ENCODE measurements at regions not wholly inside any gene's neighbourhood (a gene's known extent, or its start where the extent isn't known, plus 50 kb on each side); places are given as distances from the start of the nearest gene placed in this dataset.

DNA sequence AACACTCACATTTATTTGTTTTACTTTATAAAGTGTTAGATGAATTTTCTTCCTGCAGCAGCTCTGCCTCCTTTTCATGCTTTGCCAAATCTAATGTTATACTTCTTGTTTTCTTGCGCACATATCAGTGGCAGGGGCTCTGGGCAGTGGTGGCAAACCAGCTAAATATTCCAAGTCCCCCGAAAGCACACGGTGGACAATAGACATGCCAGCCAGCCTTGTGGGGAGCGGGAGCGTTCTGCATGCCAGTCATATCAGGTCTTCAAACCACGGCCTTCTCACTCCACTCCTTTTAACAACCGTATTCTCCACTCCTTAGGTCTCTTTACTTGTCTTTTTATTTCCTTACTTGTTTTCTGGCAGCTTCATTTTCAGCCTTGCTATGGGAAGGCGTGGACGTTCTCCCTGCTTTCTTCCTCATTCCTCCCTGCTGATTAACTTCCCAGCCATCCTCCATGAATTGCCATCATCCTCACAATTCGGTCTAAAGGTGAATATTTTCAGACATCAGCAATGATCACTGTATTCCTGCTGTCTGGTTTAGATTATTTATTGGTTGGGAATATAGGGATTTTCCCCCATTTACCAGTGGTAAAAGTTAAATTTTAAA lies 77.1 kb upstream of the WASF3 start:
- no peak for DNase-seq (ENCODE audit: low spot score)
- in situ Hi-C loops (cut with MboI; ENCODE audit: low pct_unique_long_range_greater_than_20kb, low sequenced_read_pairs, unreplicated experiment): no loop called here

DNA sequence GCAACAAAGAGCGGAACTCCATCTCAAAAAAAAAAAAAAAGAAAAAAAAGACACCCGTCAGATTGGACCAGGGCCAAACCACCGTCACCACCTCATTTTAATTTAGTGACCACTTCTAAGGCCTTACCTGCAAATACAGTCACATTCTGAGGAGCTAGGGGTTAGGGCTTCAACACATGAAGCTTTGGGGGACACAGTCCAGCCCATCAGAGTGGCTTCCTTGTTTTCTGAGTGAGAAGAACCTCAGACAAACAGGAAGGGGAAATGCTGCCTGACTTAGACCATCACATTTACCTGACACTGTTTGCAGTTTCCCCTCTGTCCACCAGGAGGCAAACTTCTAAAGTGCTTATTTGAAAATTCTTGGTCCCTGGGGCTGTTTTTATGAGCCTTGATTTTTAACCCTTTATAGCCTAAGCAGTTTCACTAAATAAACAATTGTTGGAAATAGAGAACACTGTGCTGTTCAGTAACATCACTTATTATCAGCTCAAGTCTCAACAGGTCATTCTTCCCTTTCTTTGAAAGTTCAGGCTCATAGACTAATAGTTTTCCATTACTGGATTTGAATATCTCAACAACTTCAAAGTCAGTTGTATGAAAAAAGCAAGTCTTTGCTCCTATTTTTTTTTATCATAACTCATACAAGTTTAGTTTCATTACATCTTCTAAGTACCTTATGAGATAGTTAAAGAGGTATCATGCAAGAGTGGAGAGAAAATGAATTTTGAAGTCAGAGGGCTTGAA lies 74.9 kb upstream of the WASF3 start:
- peak; percentile 82 for DNase-seq (ENCODE audit: low spot score)
- in situ Hi-C loops (cut with MboI; ENCODE audit: low pct_unique_long_range_greater_than_20kb, low sequenced_read_pairs, unreplicated experiment): no loop called here
- TF ChIP-seq, protein P1, sequence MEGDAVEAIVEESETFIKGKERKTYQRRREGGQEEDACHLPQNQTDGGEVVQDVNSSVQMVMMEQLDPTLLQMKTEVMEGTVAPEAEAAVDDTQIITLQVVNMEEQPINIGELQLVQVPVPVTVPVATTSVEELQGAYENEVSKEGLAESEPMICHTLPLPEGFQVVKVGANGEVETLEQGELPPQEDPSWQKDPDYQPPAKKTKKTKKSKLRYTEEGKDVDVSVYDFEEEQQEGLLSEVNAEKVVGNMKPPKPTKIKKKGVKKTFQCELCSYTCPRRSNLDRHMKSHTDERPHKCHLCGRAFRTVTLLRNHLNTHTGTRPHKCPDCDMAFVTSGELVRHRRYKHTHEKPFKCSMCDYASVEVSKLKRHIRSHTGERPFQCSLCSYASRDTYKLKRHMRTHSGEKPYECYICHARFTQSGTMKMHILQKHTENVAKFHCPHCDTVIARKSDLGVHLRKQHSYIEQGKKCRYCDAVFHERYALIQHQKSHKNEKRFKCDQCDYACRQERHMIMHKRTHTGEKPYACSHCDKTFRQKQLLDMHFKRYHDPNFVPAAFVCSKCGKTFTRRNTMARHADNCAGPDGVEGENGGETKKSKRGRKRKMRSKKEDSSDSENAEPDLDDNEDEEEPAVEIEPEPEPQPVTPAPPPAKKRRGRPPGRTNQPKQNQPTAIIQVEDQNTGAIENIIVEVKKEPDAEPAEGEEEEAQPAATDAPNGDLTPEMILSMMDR (IDR thresholded peaks at IDR 0.05; ENCODE audit: extremely low read depth, insufficient read depth, missing control alignments): peak; percentile 76

More for the DNA sequence above, 77.1 kb upstream of the WASF3 start:
- TF ChIP-seq, protein P1 (IDR thresholded peaks at IDR 0.05; ENCODE audit: extremely low read depth, insufficient read depth, missing control alignments): no peak

DNA sequence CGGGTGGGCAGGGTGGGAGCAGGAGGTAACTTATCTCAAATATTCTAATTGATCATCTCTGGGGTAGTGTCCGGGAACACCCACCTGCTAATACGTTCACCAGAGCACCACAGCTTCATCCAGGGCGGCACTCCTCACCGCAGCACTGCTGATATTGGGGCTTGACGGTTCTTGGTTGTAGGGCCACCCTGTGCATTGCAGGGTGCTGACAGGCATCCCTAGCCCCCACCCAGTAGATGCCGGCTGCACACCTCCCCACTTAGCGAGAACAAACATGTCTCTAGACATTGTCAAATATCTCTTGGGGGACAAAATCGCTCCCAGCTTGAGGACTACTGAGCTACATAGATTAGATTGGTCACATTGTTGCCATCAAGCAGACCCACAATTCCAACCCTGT lies 73.9 kb upstream of the WASF3 start:
- no peak for DNase-seq (ENCODE audit: low spot score)
- in situ Hi-C loops (cut with MboI; ENCODE audit: low pct_unique_long_range_greater_than_20kb, low sequenced_read_pairs, unreplicated experiment): no loop called here
- TF ChIP-seq, protein P1 (IDR thresholded peaks at IDR 0.05; ENCODE audit: extremely low read depth, insufficient read depth, missing control alignments): no peak

DNA sequence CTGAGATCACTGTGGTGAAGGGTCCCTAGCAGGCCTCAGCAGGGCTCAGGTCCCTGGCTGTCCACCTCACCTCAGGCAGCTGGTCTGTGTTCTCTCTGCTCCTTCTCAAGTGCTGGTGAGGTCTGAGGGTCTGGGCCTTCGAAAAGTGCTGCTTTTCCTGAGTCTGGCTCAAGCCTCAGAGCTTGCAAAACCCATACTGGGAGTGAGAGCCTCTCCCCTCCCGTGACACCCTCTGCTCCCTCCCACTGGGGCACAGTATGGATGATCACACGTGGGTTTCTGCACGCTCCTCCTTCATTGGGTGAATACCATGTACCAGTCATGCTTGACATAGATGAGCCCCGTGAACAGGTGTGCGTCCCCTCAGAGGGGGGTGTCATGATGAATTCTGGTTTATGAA lies 73.3 kb upstream of the WASF3 start:
- in situ Hi-C loops (cut with MboI; ENCODE audit: low pct_unique_long_range_greater_than_20kb, low sequenced_read_pairs, unreplicated experiment): no loop called here
- no peak for DNase-seq (ENCODE audit: low spot score)

DNA sequence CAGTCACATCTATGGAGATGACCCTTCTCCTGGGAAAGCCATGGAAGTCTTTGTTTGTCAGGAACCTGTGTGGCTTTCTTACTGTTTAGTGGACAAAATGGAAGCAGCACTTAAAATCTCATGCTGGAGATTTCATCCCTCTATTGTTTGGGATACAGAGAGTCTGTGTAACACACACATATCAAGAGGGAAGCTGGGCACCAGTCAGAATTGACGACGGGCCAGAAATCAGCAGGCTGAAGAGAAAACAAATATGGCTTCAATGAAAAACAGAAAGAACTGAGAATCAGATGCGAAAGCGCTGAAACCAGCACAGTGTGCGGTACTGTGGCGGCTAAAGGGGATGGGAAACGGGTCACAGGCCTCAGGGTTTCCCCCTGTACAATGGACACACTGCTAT lies 72.2 kb upstream of the WASF3 start:
- in situ Hi-C loops (cut with MboI; ENCODE audit: low pct_unique_long_range_greater_than_20kb, low sequenced_read_pairs, unreplicated experiment): no loop called here
- no peak for DNase-seq (ENCODE audit: low spot score)
- TF ChIP-seq, protein P1 (IDR thresholded peaks at IDR 0.05; ENCODE audit: extremely low read depth, insufficient read depth, missing control alignments): no peak

More for the DNA sequence above, 73.3 kb upstream of the WASF3 start:
- TF ChIP-seq, protein P1 (IDR thresholded peaks at IDR 0.05; ENCODE audit: extremely low read depth, insufficient read depth, missing control alignments): no peak

DNA sequence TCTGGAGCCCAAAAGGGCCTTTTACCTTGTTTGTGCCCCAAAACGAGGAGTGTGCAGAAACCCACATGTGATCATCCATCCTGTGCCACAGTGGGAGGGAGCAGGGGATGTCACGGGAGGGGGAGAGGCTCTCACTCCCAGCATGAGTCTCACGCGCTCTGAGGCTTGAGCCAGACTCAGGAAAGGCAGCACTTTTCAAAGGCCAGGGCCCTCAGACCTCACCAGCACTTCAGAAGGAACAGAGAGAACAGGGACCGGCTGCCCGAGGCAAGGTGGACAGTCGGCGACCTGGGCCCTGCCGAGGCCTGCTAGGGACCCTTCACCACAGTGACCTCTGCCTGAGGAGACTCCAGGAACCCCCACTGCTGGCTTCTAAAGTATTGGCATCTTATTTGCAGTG lies 71.7 kb upstream of the WASF3 start:
- no peak for DNase-seq (ENCODE audit: low spot score)
- TF ChIP-seq, protein P1 (IDR thresholded peaks at IDR 0.05; ENCODE audit: extremely low read depth, insufficient read depth, missing control alignments): no peak
- in situ Hi-C loops (cut with MboI; ENCODE audit: low pct_unique_long_range_greater_than_20kb, low sequenced_read_pairs, unreplicated experiment): no loop called here
